ENCODE measurements at regions not wholly inside any gene's neighbourhood (a gene's known extent, or its start where the extent isn't known, plus 50 kb on each side); places are given as distances from the start of the nearest gene placed in this dataset.

DNA sequence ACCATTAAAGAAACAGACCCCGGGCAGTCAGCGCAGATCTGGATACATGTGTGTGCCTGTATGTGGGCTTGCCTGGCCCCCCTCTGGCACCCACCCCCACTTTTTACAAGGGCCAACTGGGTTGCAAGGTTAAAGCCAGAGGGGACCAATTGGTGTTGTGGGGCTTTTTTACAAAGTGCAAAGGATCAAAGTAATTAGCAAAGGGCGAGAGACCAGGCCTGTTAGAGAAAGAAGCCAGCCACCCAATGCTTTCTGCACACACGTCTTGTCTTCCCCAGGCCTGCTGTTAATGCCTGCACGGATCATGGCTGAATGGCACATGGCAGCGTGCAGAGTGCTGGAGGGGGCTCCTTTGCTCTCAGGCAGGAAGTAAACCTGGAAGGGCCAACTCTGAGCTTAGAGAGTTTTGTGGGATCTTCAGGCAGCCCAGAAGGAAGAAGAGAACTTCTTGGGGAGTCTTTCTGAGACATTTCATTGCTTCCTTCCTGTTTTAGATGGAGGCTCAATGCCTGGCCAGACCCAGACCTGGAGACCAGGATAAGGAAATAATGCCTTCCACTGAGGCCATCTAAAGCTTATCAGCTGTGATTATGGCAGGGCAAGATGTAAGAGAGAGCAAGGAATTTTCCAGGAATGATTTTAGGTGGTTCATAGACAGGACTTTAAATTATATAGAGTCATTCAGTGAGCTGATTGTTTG lies 523.4 kb upstream of the TBX3 start:
- H4K20me1 ChIP-seq (replicated peaks; ENCODE audit: control insufficient read depth, insufficient read depth, low read length), result no peaks in the 10 kb centered on the region
- BruUV-seq (replicated peaks), result no TSS peak
- no peak overlapping the region for H3K4me2 ChIP-seq (ENCODE audit: insufficient read depth, low read length)
- peak overlapping the region; percentile 32; the same call in 1 of the 2 replicates for H2AFZ ChIP-seq (ENCODE audit: low read depth, low read length)
- in situ Hi-C loops (cut with MboI), result no loop called here
- TF ChIP-seq HCFC1 (IDR thresholded peaks at IDR 0.05; ENCODE audit: low read depth, low read length) (no peak), ZNF696 (CRISPR knock-in tag; conservative IDR thresholded peaks at IDR 0.05) (no peak), ZNF589 (CRISPR knock-in tag; IDR thresholded peaks at IDR 0.05; ENCODE audit: low read depth) (peak; percentile 70; the same call in 1 of the 2 replicates), ZC3H8 (IDR thresholded peaks at IDR 0.05) (no peak), PPARD (CRISPR knock-in tag; IDR thresholded peaks at IDR 0.05) (no peak), ZNF212 (CRISPR knock-in tag; IDR thresholded peaks at IDR 0.05) (no peak), MAFK (IDR thresholded peaks at IDR 0.05; ENCODE audit: low read length) (no peak), ZFP1 (CRISPR knock-in tag; IDR thresholded peaks at IDR 0.05) (no peak), BDP1 (IDR thresholded peaks at IDR 0.05; ENCODE audit: insufficient read depth, insufficient read length) (no peak), U2AF2 (optimal IDR thresholded peaks at IDR 0.05; ENCODE audit: low read depth, low read length) (no peak), NR4A1 (CRISPR knock-in tag; IDR thresholded peaks at IDR 0.05) (no peak), NR4A1 (tag; IDR thresholded peaks at IDR 0.05) (0 out of 2 replicates have a peak, but pooled peaks have one; percentile 22)
- TF ChIP-seq, protein P1, sequence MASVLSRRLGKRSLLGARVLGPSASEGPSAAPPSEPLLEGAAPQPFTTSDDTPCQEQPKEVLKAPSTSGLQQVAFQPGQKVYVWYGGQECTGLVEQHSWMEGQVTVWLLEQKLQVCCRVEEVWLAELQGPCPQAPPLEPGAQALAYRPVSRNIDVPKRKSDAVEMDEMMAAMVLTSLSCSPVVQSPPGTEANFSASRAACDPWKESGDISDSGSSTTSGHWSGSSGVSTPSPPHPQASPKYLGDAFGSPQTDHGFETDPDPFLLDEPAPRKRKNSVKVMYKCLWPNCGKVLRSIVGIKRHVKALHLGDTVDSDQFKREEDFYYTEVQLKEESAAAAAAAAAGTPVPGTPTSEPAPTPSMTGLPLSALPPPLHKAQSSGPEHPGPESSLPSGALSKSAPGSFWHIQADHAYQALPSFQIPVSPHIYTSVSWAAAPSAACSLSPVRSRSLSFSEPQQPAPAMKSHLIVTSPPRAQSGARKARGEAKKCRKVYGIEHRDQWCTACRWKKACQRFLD (CRISPR knock-in tag; IDR thresholded peaks at IDR 0.05), result peak; percentile 71; the same call in 1 of the 2 replicates
- no peaks in the 10 kb centered on the region for H3K36me3 ChIP-seq (ENCODE audit: control insufficient read depth, insufficient read depth, low read length)
- H3K4me3 ChIP-seq, result no peak overlapping the region
- DNase-seq (ENCODE audit: extremely low read depth in 1 of 4, low spot score in 3 of 4) (no peak), FAIRE-seq (no peak), ATAC-seq (no peak)
- intact Hi-C loops (cut with micrococcal nuclease), result no loop called here
- peaks cover 0 to 11% of the 10 kb centered on the region in 2 experiments; a peak in 1 of 5 replicates for H3K27me3 ChIP-seq (ENCODE audit: control insufficient read depth in 2 of 2, insufficient read depth in 2 of 2, low read length in 2 of 2)
- CTCF ChIA-PET (ENCODE audit: low intra/inter-chr PET ratio), result no interaction called here
- H3K9ac ChIP-seq (ENCODE audit: insufficient read depth in 1 of 2, low read depth in 2 of 2, low read length in 2 of 2), result no peak overlapping the region
- no peak overlapping the region for H3K27ac ChIP-seq (ENCODE audit: extremely low read depth, low read depth, low read length)
- POLR2A ChIA-PET, result no interaction called here
- H3K79me2 ChIP-seq (ENCODE audit: control insufficient read depth, insufficient read depth, low read length), result no peaks in the 10 kb centered on the region
- H3K4me1 ChIP-seq (replicated peaks in 1 of 2; ENCODE audit: control insufficient read depth in 2 of 2, insufficient read depth in 2 of 2, low read length in 2 of 2), result peaks cover 0 to 12% of the 10 kb centered on the region in 2 experiments; a peak in 3 of 5 replicates
- no peaks in the 10 kb centered on the region for H3K9me1 ChIP-seq (ENCODE audit: control insufficient read depth, insufficient read depth, low read length)
- H3K9me3 ChIP-seq (replicated peaks; ENCODE audit: control insufficient read depth, insufficient read depth, low read depth, low read length), result no peaks in the 10 kb centered on the region
- 12% methylated on average over 5 of the region's 6 CpGs for WGBS (ENCODE audit: insufficient coverage, low coverage, missing lambda C conversion rate)

Data from K562 (cell line).